ENCODE measurements at regions not wholly inside any gene's neighbourhood (a gene's known extent, or its start where the extent isn't known, plus 50 kb on each side); places are given as distances from the start of the nearest gene placed in this dataset.
"Not testable (repeated sequence)": the region's sequence is repeated elsewhere in the genome, so short reads cannot be mapped to it uniquely, and the experiment has no call there.

- Mint-ChIP-seq H3K36me3 (peaks cover 0 to 15% of the 10 kb centered on the region in 2 donors), H3K27ac (no peak overlapping the region), H3K9me3 (peaks cover 20 to 32% of the 10 kb centered on the region in 2 donors)
- no peak for DNase-seq (ENCODE audit: low spot score in 2 of 2)
- ATAC-seq = no peak
These were observed 155.4 kb downstream of the OR4C45 start for GRCh38 chr11:50188040-50188439.

GRCh38 chr11:50192743-50193142 lies 160.1 kb downstream of the OR4C45 start:
- Mint-ChIP-seq H3K9me3 (peaks cover 23 to 25% of the 10 kb centered on the region in 2 donors), H3K36me3 (peaks cover 0 to 8% of the 10 kb centered on the region in 2 donors)
- DNase-seq (ENCODE audit: low spot score in 2 of 2) = no peak

GRCh38 chr11:50214376-50214775 lies 181.7 kb downstream of the OR4C45 start:
- DNase-seq (ENCODE audit: low spot score in 2 of 2) (no peak), ATAC-seq (no peak)
- peaks cover 36 to 39% of the 10 kb centered on the region in 2 donors for H3K9me3 Mint-ChIP-seq
- no peak overlapping the region for H3K27ac Mint-ChIP-seq
- peaks cover 5 to 36% of the 10 kb centered on the region in 2 donors for H3K36me3 Mint-ChIP-seq

More at GRCh38 chr11:50192743-50193142, 160.1 kb downstream of the OR4C45 start:
- no peak overlapping the region for H3K27ac Mint-ChIP-seq
- ATAC-seq = no peak

- no peak overlapping the region for H3K27ac Mint-ChIP-seq
- no peaks in the 10 kb centered on the region for H3K36me3 Mint-ChIP-seq
- no peak for ATAC-seq
- peaks cover 0 to 8% of the 10 kb centered on the region in 2 donors for H3K9me3 Mint-ChIP-seq
- DNase-seq (ENCODE audit: low spot score in 2 of 2) = no peak
These were observed 188.0 kb downstream of the OR4C45 start for GRCh38 chr11:50220651-50221050.

- H3K27ac Mint-ChIP-seq; H3K9me3 Mint-ChIP-seq; ATAC-seq; H3K36me3 Mint-ChIP-seq; DNase-seq (ENCODE audit: low spot score in 2 of 2): not testable (repeated sequence)
These were observed 205.7 kb downstream of the OR4C45 start for GRCh38 chr11:50238368-50238767.

GRCh38 chr11:50246183-50246582 lies 213.5 kb downstream of the OR4C45 start:
- ATAC-seq (no peak), DNase-seq (ENCODE audit: low spot score in 2 of 2) (no peak)
- H3K36me3 Mint-ChIP-seq = no peaks in the 10 kb centered on the region
- H3K27ac Mint-ChIP-seq = no peak overlapping the region
- peaks cover 10 to 16% of the 10 kb centered on the region in 2 donors for H3K9me3 Mint-ChIP-seq

- Mint-ChIP-seq H3K36me3 (no peaks in the 10 kb centered on the region), H3K9me3 (peaks cover 10 to 16% of the 10 kb centered on the region in 2 donors), H3K27ac (no peak overlapping the region)
- DNase-seq (ENCODE audit: low spot score in 2 of 2) (no peak), ATAC-seq (no peak)
These were observed 214.0 kb downstream of the OR4C45 start for GRCh38 chr11:50246699-50247098.

- Mint-ChIP-seq H3K9me3 (peaks cover 10 to 16% of the 10 kb centered on the region in 2 donors), H3K36me3 (no peaks in the 10 kb centered on the region), H3K27ac (no peak overlapping the region)
- no peak for DNase-seq (ENCODE audit: low spot score in 2 of 2)
- no peak for ATAC-seq
These were observed 214.7 kb downstream of the OR4C45 start for GRCh38 chr11:50247309-50247874.

- DNase-seq (ENCODE audit: low spot score in 2 of 2) (no peak), ATAC-seq (no peak)
- peaks cover 0 to 8% of the 10 kb centered on the region in 2 donors for H3K36me3 Mint-ChIP-seq
- peaks cover 27 to 29% of the 10 kb centered on the region in 2 donors for H3K9me3 Mint-ChIP-seq
- H3K27ac Mint-ChIP-seq = no peak overlapping the region
These were observed 235.2 kb downstream of the OR4C45 start for GRCh38 chr11:50267851-50268250.

GRCh38 chr11:50275133-50275532 lies 242.5 kb downstream of the OR4C45 start:
- Mint-ChIP-seq H3K9me3 (peaks cover 24 to 34% of the 10 kb centered on the region in 2 donors), H3K36me3 (peaks cover 6 to 21% of the 10 kb centered on the region in 2 donors), H3K27ac (no peak overlapping the region)
- no peak for ATAC-seq
- no peak for DNase-seq (ENCODE audit: low spot score in 2 of 2)

- H3K27ac Mint-ChIP-seq = no peak overlapping the region
- DNase-seq (ENCODE audit: low spot score in 2 of 2) = no peak
- H3K9me3 Mint-ChIP-seq = peaks cover 33 to 37% of the 10 kb centered on the region in 2 donors
- no peak for ATAC-seq
- H3K36me3 Mint-ChIP-seq = peaks cover 12 to 21% of the 10 kb centered on the region in 2 donors
These were observed 246.1 kb downstream of the OR4C45 start for GRCh38 chr11:50278756-50279155.

- DNase-seq (ENCODE audit: low spot score in 2 of 2) (no peak), ATAC-seq (no peak)
- Mint-ChIP-seq H3K36me3 (peaks cover 0 to 6% of the 10 kb centered on the region in 2 donors), H3K27ac (no peak overlapping the region), H3K9me3 (peaks cover 0 to 8% of the 10 kb centered on the region in 2 donors)
These were observed 265.7 kb downstream of the OR4C45 start for GRCh38 chr11:50298182-50298988.

GRCh38 chr11:50330723-50331122 lies 298.0 kb downstream of the OR4C45 start:
- not testable (repeated sequence) for ATAC-seq; DNase-seq (ENCODE audit: low spot score in 2 of 2); H3K27ac Mint-ChIP-seq
- H3K36me3 Mint-ChIP-seq = peaks cover 15 to 36% of the 10 kb centered on the region in 2 donors
- H3K9me3 Mint-ChIP-seq = peaks cover 37 to 41% of the 10 kb centered on the region in 2 donors

GRCh38 chr11:50333861-50334260 lies 301.2 kb downstream of the OR4C45 start:
- DNase-seq (ENCODE audit: low spot score in 2 of 2) (no peak), ATAC-seq (no peak)
- no peak overlapping the region for H3K27ac Mint-ChIP-seq
- H3K36me3 Mint-ChIP-seq = peaks cover 4 to 27% of the 10 kb centered on the region in 2 donors
- H3K9me3 Mint-ChIP-seq = peaks cover 28 to 30% of the 10 kb centered on the region in 2 donors

- not testable (repeated sequence) for ATAC-seq
These were observed 304.8 kb downstream of the OR4C45 start for GRCh38 chr11:50337432-50337831.

GRCh38 chr11:50348018-50348417 lies 315.3 kb downstream of the OR4C45 start:
- not testable (repeated sequence) for H3K36me3 Mint-ChIP-seq; DNase-seq (ENCODE audit: low spot score in 2 of 2); ATAC-seq; H3K27ac Mint-ChIP-seq; H3K9me3 Mint-ChIP-seq

More at GRCh38 chr11:50337432-50337831, 304.8 kb downstream of the OR4C45 start:
- not testable (repeated sequence) for DNase-seq (ENCODE audit: low spot score in 2 of 2); H3K27ac Mint-ChIP-seq
- Mint-ChIP-seq H3K36me3 (peaks cover 0 to 27% of the 10 kb centered on the region in 2 donors), H3K9me3 (peaks cover 24 to 30% of the 10 kb centered on the region in 2 donors)

GRCh38 chr11:50379484-50379883 lies 346.8 kb downstream of the OR4C45 start:
- ATAC-seq = no peak
- no peak overlapping the region for H3K27ac Mint-ChIP-seq
- H3K9me3 Mint-ChIP-seq = peaks cover 16 to 17% of the 10 kb centered on the region in 2 donors
- no peak for DNase-seq (ENCODE audit: low spot score in 2 of 2)
- H3K36me3 Mint-ChIP-seq = peaks cover 2 to 25% of the 10 kb centered on the region in 2 donors

Data from activated naive CD4-positive, alpha-beta T cell treated with anti-CD3 and anti-CD28 coated beads, Interleukin-2, amount 50 U/mL, for 72 hours (primary cell).